ENCODE measurements at regions not wholly inside any gene's neighbourhood (a gene's known extent, or its start where the extent isn't known, plus 50 kb on each side); places are given as distances from the start of the nearest gene placed in this dataset.

- TF ChIP-seq ATF1 (CRISPR knock-in tag; IDR thresholded peaks at IDR 0.05): no peak
- no peak for TF ChIP-seq CTCF (IDR thresholded peaks at IDR 0.05)
- no peak for TF ChIP-seq ZNF263 (CRISPR knock-in tag; IDR thresholded peaks at IDR 0.05; ENCODE audit: low read depth)
- TF ChIP-seq ZNF317 (CRISPR knock-in tag; IDR thresholded peaks at IDR 0.05; ENCODE audit: borderline replicate concordance, low read depth): no peak
- TF ChIP-seq RORB (CRISPR knock-in tag; IDR thresholded peaks at IDR 0.05): no peak
- no peak for TF ChIP-seq SOX15 (CRISPR knock-in tag; IDR thresholded peaks at IDR 0.05)
- no peak for TF ChIP-seq MAX (CRISPR knock-in tag; IDR thresholded peaks at IDR 0.05)
- TF ChIP-seq ESRRA (CRISPR knock-in tag; IDR thresholded peaks at IDR 0.05; ENCODE audit: borderline replicate concordance): no peak
- no peak for TF ChIP-seq NFE2L1 (CRISPR knock-in tag; IDR thresholded peaks at IDR 0.05)
- no peak for TF ChIP-seq FOXP4 (CRISPR knock-in tag; IDR thresholded peaks at IDR 0.05)
- TF ChIP-seq CBFB (CRISPR knock-in tag; IDR thresholded peaks at IDR 0.05; ENCODE audit: low read depth): no peak
Observed at GRCh38 chr4:126708716-126709115, 924.0 kb upstream of the INTU start.
